HEK293T (cell line): ENCODE measurements at regions not wholly inside any gene's neighbourhood (a gene's known extent, or its start where the extent isn't known, plus 50 kb on each side); places are given as distances from the start of the nearest gene placed in this dataset.

Source experiments
- ARNT ChIP-seq: fragments of 450-650 bp; IDR thresholded peaks from 2 replicates; pipeline ENCODE4 v1.6.1; 2017; ENCODE audit warnings: mild to moderate bottlenecking
- BHLHE40 ChIP-seq: fragments of 450-650 bp; IDR thresholded peaks from 2 replicates; pipeline ENCODE4 v1.6.1; 2016; ENCODE audit warnings: mild to moderate bottlenecking, moderate library complexity, borderline replicate concordance
- CTBP1 ChIP-seq: fragments of 450-650 bp; IDR thresholded peaks from 2 replicates; pipeline ENCODE4 v1.6.1; 2016; ENCODE audit warnings: borderline replicate concordance
- ELF4 ChIP-seq: fragments of 450-650 bp; IDR thresholded peaks from 2 replicates; pipeline ENCODE4 v1.6.1; 2017; ENCODE audit warnings: antibody characterized with exemption
- FOXA1 ChIP-seq: fragments of 450-650 bp; IDR thresholded peaks from 2 replicates; pipeline ENCODE4 v1.6.1; 2016; ENCODE audit warnings: mild to moderate bottlenecking
- FOXK2 ChIP-seq: fragments of 450-650 bp; IDR thresholded peaks from 2 replicates; pipeline ENCODE4 v1.6.1; 2016; ENCODE audit warnings: mild to moderate bottlenecking
- FOXM1 ChIP-seq: fragments of 450-650 bp; IDR thresholded peaks from 2 replicates; pipeline ENCODE4 v1.6.1; 2017; ENCODE audit warnings: mild to moderate bottlenecking, borderline replicate concordance
- HDGF ChIP-seq: fragments of 450-650 bp; IDR thresholded peaks from 2 replicates; pipeline ENCODE4 v1.6.1; 2017; ENCODE audit warnings: antibody characterized with exemption, borderline replicate concordance
- NFRKB ChIP-seq: fragments of 450-650 bp; IDR thresholded peaks from 2 replicates; pipeline ENCODE4 v1.6.1; 2016; ENCODE audit warnings: mild to moderate bottlenecking, moderate library complexity
- SP1 ChIP-seq: fragments of 450-650 bp; IDR thresholded peaks from 2 replicates; pipeline ENCODE4 v1.6.1; 2017
- SUZ12 ChIP-seq: fragments of 450-650 bp; IDR thresholded peaks from 2 replicates; pipeline ENCODE4 v1.6.1; 2016; ENCODE audit warnings: mild to moderate bottlenecking
- TARDBP ChIP-seq: fragments of 450-650 bp; IDR thresholded peaks from 2 replicates; pipeline ENCODE4 v1.6.1; 2016
- ZNF384 ChIP-seq: fragments of 450-650 bp; IDR thresholded peaks from 2 replicates; pipeline ENCODE4 v1.6.1; 2016
- TF ChIP-seq, protein P1 (sequence below): fragments of 450-650 bp; IDR thresholded peaks from 2 replicates; pipeline ENCODE4 v1.6.1; 2016

DNA sequence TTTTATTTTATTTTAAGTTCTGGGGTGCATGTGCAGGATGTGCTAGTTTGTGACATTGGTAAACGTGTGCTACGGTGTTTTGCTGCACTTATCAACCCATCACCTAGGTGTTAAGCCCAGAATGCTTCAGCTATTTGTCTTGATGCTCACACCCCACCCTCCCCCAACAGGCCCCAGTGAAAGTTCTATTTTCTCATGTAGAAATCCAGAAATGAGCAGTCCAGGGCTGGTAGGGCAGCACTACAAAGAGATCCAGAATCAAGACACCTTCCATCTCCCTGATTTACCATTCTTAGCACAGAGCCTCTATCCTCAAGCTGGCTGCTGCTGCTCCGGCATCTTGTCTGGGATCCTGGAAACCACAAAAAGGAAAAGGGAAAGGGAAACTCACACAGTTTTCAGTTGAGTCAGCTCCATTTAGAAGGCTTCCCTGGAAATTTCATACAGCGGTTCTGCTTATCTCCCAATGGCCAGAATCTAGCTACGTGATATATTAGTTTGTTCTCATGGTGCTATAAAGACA is 85.4 kb upstream of the SMARCA2 start:
- TF ChIP-seq FOXA1 (no peak), NFRKB (no peak), BHLHE40 (no peak), HDGF (no peak), FOXK2 (no peak), TARDBP (no peak), ARNT (no peak), SUZ12 (no peak), SP1 (no peak), CTBP1 (no peak), FOXM1 (no peak), ZNF384 (no peak), ELF4 (no peak)
- TF ChIP-seq, protein P1, sequence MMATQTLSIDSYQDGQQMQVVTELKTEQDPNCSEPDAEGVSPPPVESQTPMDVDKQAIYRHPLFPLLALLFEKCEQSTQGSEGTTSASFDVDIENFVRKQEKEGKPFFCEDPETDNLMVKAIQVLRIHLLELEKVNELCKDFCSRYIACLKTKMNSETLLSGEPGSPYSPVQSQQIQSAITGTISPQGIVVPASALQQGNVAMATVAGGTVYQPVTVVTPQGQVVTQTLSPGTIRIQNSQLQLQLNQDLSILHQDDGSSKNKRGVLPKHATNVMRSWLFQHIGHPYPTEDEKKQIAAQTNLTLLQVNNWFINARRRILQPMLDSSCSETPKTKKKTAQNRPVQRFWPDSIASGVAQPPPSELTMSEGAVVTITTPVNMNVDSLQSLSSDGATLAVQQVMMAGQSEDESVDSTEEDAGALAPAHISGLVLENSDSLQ = no peak
